Stimulated activated CD4-positive, alpha-beta T cell treated with anti-CD3 and anti-CD28 coated beads, Interleukin-15, amount 100 ng/mL, for 24 hours (primary cell): ENCODE measurements at regions not wholly inside any gene's neighbourhood (a gene's known extent, or its start where the extent isn't known, plus 50 kb on each side); places are given as distances from the start of the nearest gene placed in this dataset.
A peak's percentile ranks its signal among the peaks of the same experiment; 100 is the strongest.

ENCODE experiments used
- DNase-seq: peaks from one replicate; pipeline ENCODE4 v3.0.0-alpha.2; 2020

DNA sequence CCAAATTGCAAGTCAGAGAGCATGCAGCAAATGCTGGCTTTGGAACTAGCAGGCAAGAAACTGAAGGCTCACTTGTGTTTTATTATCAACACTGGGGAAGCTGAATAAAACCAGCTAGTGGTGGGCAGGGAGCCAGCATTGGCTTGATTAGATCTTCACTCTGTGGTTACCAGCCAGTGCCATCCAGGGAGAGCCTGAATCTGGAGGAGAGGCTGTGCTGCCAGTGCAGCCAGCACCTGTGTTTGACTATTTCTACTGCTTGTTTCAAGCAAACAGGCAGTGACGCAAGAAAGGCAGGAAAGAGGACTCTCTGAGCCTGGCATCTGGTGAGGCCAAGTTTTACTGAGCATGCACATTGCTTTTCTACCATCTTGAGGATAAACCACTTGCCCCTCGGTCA lies 247.0 kb downstream of the PHLDA1 start:
- no peak for DNase-seq

DNA sequence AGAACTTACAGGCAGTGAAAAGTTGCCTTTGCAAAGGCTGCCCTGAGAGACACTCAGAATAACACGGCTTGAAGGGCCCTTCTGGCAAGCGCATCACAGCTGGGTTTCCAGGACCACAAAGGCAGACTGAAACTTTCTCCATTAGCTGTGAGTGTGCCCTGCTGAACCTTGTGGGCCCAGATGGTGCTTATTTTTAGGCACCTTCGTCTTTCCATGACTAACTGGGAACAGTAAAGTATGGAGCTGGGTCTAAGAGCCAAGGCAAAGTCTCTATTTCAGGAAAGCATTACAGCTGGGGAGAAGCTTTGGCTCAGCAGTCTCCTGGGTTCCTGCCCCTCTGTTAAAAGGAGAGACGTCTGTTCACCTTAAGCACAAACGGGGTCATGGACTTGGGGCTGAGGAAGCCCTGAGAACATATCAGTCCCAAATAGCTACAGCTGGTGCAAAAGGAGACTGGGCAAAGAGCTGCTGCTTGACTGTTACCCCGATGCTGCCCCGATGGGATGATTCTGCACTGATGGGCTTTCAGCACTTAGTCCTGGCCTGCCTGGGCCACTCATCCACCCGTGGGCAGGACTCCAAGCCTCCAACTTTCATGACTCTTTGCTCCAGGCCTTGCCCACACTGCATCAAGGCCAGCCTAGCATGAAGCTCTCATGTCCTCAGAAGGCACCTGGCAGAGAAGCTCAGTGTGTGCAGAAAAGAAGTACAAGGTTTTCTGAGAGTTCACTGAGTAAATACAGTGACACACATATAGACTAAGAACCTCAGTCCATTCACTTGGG lies 248.3 kb downstream of the PHLDA1 start:
- no peak for DNase-seq

DNA sequence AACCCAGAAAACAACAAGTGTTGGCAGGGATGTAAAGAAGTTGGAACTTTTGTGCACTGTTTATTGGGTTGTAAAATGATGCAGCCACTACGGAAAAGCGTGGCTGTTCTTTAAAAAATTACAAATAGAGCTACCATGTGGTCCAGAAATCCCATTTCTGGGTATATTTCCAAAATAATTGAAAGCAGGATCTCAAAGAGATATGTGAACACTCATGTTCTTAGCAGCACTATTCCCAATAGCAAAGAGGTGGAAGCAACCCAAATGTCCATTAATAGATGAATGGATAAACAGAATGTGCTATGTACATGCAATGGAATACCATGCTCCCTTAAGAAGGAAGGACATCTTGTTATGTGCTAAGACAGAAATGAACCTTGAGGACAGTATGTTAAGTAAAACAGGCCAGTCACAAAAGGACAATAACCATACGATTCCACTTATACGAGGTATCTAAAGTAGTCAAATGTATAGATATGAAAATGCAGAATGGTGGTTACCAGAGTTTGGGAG lies 249.5 kb downstream of the PHLDA1 start:
- no peak for DNase-seq

- DNase-seq = peak; percentile 31
Observed at GRCh38 chr12:75781532-75782046, 250.0 kb downstream of the PHLDA1 start.

DNA sequence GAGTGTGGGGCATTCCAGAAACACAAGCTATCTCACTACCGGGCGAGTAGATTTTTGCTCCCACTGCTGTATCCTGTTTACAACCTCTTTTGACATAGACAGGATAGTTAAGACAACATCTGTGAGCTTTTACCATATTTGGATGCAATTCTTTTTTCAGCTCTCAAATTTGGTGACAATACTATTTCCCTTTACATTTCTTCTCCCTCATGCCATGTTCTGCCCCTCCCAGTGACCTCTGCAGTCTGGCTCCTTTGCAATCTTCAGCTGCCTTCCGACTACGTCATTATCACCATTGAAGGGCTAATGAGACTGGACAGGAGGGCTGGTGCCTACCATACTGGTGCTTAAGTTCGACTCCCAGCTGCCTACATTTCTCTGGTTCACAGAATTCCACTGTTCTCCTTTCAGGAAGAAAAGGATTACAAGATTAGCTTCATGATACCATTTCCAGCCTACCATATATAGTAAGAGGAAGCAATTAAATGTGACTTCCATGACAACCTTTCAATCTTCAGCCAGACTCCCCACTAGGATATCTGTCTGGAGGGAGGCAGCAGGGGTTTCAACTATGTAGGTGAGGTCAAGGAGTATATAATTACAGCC lies 251.6 kb downstream of the PHLDA1 start:
- no peak for DNase-seq

GRCh38 chr12:75774261-75775052 lies 257.1 kb downstream of the PHLDA1 start:
- DNase-seq = no peak

DNA sequence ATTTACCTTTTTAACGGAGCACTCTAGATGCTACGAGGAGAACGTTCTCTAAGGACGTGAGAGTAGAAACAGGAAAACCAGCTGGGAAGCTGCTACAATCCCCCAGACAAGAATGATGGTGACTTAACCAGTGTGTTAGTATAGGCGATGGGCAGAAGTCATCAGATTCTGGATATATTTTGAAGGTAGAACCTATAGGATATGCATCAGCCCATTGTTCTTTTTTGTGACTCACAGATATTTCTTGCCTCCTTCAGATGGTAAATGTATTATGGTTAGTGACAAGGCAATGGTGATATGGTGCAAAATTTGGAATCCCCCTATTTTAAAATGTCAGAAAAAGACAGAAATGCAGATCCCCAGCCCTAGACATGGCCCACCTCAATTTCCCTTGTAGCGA lies 258.2 kb downstream of the PHLDA1 start:
- no peak for DNase-seq

- DNase-seq = no peak
Observed at GRCh38 chr12:75771023-75771422, 259.6 kb upstream of the KRR1 start.

DNA sequence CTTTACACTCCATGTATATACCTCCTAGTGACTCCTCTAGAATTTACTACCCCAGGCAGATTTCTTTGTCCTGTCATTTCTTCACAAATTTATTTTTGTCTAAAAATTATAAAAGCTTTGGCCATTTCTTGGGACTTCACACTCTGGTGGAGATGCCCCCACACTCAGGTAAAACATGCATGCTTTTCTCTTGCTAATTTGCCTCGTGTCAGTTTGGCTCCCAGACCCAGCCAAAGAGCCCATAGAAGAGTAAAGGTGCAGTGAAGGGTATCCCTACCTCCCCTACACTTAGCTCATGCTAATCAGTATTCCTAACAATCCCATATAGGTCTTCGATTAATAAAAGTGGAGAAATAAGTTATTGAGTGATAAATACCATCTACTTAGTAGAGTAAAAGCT lies 256.5 kb upstream of the KRR1 start:
- DNase-seq = no peak

DNA sequence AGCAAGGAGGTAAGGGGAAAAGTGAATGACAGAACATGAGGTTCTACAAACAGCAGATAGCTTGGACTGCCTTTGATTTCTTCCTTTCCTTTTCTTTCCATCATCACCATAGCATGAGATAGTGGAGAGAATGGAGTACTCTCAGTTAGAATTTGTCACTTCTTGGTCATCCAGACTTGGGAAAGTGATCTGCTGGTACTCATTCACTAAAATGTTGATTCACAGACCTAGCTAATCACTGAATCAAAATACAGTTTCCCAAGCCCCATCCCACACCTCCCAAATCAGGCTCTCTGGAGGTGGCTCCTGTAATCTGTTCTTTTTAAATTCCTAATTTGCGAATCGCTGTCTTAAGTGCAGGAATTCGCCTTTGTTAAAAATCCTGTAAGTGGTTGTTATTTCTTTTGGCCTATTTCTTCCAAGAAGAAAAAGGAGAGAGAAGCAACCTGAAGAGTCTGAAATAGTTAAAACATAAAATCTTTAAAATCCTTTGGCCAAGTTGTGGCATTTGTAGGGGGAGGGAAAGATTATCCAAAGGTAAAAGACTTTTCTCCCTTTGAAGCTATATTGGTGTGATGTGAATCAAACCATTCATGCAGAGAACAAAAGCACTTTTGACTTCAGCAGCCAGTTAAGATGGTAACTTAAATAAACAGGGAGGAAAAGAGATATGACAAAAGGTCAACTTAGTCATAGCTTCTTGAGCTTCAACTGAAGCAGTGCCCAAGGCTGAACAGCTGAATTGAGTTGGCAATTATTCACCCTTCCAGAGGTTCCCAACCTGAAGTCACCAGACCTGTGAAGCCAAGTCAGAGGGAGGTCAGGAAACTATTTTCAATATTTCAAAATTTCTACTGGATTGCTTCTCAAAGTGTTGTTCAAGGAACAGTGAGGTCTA lies 255.1 kb upstream of the KRR1 start:
- DNase-seq = no peak

- no peak for DNase-seq
Observed at GRCh38 chr12:75765170-75766059, 254.0 kb upstream of the KRR1 start.

DNA sequence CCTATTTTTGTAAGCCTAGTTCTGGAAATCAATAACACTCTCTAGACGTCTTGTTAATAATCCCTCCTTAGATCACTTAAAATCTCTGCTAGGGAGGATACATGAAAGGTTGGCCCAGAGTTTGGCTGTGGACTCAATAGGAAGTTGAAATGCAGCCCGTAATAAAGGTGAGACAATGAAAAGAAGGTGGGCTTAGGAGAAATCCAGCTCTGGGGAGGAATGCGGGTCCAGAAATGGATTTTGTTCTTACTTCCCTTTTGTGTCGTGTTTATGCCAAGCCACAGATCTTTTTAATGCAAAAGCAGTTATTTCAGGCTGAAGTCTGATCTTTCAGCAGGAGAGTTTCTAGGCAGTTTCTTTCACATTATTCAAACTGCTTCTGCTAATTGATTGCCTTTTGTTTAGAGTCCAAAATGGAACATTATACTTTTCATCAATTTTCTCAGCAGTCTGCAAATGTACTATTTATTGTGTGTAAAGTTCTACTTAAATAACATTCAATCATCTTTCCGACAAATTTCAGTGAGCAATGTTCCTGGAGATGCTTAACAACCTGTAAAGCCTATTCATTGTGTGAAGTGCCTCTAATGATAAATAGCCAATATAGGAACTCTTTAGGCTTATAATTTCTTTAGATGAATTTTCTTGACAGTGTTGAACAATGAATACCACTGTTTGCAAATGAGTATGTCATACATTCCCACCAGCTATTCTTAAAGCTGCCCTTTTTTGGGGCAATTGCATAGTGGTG lies 252.9 kb upstream of the KRR1 start:
- DNase-seq = no peak

DNA sequence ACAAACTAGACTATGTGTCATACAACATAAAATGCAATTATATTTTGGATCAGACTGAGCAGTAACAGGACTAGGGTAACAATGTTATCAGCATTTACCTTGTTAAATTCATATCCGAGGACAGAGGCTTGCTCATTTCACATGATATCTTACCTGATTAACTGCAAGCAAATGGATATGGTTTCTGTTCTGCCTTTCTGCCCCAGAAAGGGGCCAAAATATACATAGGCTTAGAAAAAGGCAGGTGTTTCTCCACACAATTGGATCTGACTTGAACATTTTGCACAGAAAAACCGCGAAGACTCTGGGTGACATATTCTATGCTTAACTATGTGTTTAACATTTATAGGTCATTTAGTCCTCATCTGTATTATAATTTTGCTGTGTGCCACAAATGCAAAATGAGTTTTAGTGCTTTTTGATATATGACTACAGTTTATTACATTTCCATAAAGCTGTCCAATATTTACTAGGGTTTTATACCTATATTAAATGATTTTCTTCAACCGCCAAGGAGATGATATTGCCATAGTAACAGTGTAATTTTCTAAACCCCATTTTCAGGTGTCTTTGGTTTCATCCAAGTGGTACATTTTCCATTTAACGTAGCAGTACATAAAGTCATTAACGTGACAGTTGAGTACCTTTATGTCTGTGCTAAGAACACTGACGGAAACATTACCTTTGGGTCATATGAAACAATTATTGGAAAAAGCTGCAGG lies 249.3 kb upstream of the KRR1 start:
- DNase-seq = no peak

DNA sequence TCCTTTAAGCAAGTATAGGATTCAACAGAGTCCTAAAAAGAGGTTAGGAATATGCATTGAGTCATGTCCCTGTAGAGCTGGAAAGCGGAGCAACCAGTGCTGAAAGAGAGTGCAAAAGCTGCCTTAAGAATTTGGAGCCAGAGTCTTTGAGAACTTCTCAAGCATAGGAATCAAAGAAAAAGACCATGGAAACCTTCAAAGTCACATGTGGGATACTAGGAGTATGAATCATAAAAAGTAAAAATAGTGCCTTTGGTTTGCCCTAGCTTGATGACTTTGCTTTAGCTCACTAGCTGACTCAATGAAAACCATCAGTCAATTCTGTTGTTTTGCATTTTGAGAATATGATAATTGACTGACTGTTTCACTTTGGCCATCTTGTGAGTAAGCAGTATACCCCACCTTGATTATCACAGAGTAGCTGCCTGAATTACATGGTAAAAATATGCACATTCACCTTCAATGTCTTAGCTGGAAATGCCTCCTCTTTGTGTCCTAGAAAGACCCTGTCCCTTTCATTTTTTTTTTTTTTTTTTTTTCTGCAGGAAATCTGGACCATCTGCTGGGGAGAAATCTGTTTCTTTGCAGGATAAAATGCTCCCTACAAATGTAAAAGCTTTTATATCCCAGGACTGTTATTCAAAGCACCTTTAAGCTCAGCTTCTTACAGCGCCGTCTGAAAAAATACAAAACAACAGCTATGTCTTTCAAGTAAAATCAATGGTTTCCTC lies 248.6 kb upstream of the KRR1 start:
- no peak for DNase-seq

GRCh38 chr12:75759196-75759595 lies 247.8 kb upstream of the KRR1 start:
- no peak for DNase-seq

DNA sequence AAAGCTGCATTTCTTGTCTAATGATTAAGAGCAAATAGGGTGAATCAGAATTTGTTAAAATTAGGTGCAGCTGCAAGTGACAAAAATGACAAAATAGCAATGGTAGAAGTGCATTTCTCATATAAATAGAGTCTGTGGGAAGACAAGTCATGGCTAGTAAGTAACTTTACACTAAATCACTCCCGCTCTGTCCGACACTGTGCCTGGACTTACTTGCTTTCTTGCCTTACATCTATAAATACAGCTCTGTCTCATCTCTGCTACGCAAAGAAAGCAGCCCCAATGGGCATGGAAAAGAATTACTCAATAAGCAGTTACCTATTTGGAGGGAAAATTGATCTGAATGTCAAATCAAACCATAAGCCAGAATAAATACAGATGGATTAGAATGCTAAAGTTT lies 245.4 kb upstream of the KRR1 start:
- no peak for DNase-seq

DNA sequence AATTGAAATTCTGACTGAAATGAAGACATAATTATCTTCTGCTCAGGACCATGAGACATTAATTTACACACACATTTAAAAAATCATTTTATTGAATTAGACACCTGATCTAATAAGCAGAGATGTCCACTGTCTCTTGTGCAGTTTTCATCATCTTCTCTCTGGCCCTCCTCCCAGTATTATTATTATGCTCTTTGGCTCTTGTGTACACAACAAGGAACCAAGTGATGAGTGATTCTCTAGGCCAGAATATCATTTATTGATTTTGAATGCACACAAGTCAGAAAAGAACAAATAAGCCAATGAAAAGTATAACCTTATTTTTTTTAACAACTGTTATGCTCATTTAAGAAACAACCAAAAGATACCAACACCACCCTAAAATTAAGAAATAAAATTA lies 244.7 kb upstream of the KRR1 start:
- no peak for DNase-seq

GRCh38 chr12:75754698-75755097 lies 243.3 kb upstream of the KRR1 start:
- no peak for DNase-seq

- no peak for DNase-seq
Observed at GRCh38 chr12:75754141-75754540, 242.7 kb upstream of the KRR1 start.
